GM12878 (cell line): ENCODE measurements at regions not wholly inside any gene's neighbourhood (a gene's known extent, or its start where the extent isn't known, plus 50 kb on each side); places are given as distances from the start of the nearest gene placed in this dataset.

Source experiments
- EP300 ChIP-seq, 2 experiments: fragments of 150-350 bp in 1 of 2; IDR thresholded peaks; 2 replicates each; pipeline ENCODE4 v1.6.1; 2011 to 2012; ENCODE audit warnings: low read depth in 2 of 2, low read length in 2 of 2, borderline replicate concordance in 1 of 2, improper control_type of control experiment in 1 of 2, inconsistent platforms in 1 of 2; ENCODE audit not compliant: control insufficient read depth in 1 of 2
- FOS ChIP-seq: IDR thresholded peaks from 3 replicates; pipeline ENCODE4 v1.6.1; 2011; ENCODE audit warnings: borderline replicate concordance; ENCODE audit not compliant: insufficient read length; ENCODE audit errors: extremely low read depth
- GABPA ChIP-seq: IDR thresholded peaks from 2 replicates; pipeline ENCODE4 v1.6.1; 2014; ENCODE audit warnings: antibody characterized with exemption, low read depth, mild to moderate bottlenecking, inconsistent platforms
- TF ChIP-seq, protein P1 (sequence below), 3 experiments: IDR thresholded peaks in 2 of 3; conservative IDR thresholded peaks in 1 of 3; 2 replicates each; pipeline ENCODE4 v1.5.1; 2011; ENCODE audit warnings: low read depth in 3 of 3, low read length in 3 of 3, mild to moderate bottlenecking in 3 of 3, control low read depth in 2 of 3, moderate library complexity in 2 of 3, inconsistent platforms in 1 of 3, mixed read lengths in 1 of 3; ENCODE audit not compliant: control insufficient read depth in 2 of 3, insufficient read depth in 1 of 3; ENCODE audit errors: extremely low read depth in 1 of 3

GRCh38 chr22:27062910-27063309 lies 405.5 kb downstream of the MIAT start:
- no peak for TF ChIP-seq EP300 (IDR thresholded peaks at IDR 0.05; ENCODE audit: borderline replicate concordance in 1 of 2, control insufficient read depth in 1 of 2, low read depth in 2 of 2, low read length in 2 of 2)
- no peak for TF ChIP-seq GABPA
- TF ChIP-seq, protein P1, sequence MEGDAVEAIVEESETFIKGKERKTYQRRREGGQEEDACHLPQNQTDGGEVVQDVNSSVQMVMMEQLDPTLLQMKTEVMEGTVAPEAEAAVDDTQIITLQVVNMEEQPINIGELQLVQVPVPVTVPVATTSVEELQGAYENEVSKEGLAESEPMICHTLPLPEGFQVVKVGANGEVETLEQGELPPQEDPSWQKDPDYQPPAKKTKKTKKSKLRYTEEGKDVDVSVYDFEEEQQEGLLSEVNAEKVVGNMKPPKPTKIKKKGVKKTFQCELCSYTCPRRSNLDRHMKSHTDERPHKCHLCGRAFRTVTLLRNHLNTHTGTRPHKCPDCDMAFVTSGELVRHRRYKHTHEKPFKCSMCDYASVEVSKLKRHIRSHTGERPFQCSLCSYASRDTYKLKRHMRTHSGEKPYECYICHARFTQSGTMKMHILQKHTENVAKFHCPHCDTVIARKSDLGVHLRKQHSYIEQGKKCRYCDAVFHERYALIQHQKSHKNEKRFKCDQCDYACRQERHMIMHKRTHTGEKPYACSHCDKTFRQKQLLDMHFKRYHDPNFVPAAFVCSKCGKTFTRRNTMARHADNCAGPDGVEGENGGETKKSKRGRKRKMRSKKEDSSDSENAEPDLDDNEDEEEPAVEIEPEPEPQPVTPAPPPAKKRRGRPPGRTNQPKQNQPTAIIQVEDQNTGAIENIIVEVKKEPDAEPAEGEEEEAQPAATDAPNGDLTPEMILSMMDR (IDR thresholded peaks at IDR 0.05 in 2 of 3, conservative IDR thresholded peaks at IDR 0.05 in 1 of 3; ENCODE audit: control insufficient read depth in 2 of 3, extremely low read depth in 1 of 3, insufficient read depth in 1 of 3, low read depth in 3 of 3, low read length in 3 of 3) = no peak
- TF ChIP-seq FOS = no peak
